OCI-LY7 (cell line): ENCODE measurements at regions not wholly inside any gene's neighbourhood (a gene's known extent, or its start where the extent isn't known, plus 50 kb on each side); places are given as distances from the start of the nearest gene placed in this dataset.

ENCODE experiments used
- EZH2phosphoT487 ChIP-seq: fragments of 200-600 bp; sonication (generic); IDR thresholded peaks from 2 replicates; pipeline ENCODE4 v1.6.1; 2018; ENCODE audit warnings: low read depth, borderline replicate concordance, mild to moderate bottlenecking, mixed run types, antibody characterized with exemption, low read length, moderate library complexity, mixed read lengths
- TF ChIP-seq, protein P1 (sequence below): fragments of 200-600 bp; sonication (generic); conservative IDR thresholded peaks from 2 replicates; pipeline ENCODE4 v1.5.1; 2014; ENCODE audit warnings: mild to moderate bottlenecking, antibody characterized with exemption, low read length, moderate library complexity, mixed read lengths

DNA sequence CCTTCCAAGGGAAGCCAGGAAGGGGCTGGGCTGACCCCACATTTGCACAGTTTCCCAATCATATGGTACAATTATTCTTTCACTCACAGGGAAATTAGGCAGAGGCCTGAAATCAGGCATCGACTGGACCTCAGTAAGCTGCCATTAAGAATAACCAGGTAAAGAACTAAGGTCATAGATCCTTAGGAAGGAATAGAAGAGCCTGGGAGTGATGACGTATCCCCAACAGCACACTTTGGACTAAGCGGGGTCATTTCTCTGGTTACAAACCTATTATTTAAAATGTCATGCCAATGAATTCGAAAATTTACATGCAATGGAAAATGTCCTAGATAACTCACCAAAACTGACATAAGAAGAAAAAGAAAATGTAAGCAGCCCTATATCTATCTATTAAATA is 118.2 kb downstream of the BRD1 start:
- TF ChIP-seq, protein P1, sequence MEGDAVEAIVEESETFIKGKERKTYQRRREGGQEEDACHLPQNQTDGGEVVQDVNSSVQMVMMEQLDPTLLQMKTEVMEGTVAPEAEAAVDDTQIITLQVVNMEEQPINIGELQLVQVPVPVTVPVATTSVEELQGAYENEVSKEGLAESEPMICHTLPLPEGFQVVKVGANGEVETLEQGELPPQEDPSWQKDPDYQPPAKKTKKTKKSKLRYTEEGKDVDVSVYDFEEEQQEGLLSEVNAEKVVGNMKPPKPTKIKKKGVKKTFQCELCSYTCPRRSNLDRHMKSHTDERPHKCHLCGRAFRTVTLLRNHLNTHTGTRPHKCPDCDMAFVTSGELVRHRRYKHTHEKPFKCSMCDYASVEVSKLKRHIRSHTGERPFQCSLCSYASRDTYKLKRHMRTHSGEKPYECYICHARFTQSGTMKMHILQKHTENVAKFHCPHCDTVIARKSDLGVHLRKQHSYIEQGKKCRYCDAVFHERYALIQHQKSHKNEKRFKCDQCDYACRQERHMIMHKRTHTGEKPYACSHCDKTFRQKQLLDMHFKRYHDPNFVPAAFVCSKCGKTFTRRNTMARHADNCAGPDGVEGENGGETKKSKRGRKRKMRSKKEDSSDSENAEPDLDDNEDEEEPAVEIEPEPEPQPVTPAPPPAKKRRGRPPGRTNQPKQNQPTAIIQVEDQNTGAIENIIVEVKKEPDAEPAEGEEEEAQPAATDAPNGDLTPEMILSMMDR = no peak
- no peak for TF ChIP-seq EZH2phosphoT487
